ENCODE measurements at regions not wholly inside any gene's neighbourhood (a gene's known extent, or its start where the extent isn't known, plus 50 kb on each side); places are given as distances from the start of the nearest gene placed in this dataset.

DNA sequence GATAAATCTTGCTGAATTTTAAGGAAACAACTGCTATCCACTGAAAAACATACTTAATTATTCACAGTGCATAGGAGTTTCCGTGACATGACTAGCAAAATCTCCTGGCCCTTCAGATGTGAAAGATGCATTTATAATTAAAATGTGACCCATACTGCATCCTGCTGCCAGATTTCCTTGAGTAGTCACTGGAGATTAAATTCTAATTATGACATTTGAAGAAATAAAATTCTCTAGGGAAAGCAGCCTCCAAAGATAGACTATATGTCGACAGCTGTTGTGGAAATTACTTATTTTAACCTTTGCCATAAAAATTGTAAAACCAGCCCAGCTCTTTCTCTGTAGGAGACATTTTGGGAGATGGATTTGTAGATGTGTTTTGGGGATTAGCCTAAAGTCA is 193.6 kb upstream of the SMC2 start:
- Histone ChIP-seq H3K27me3 (ENCODE audit: low read depth, low read length) (no peaks in the 10 kb centered on the region), H2AFZ (ENCODE audit: low read depth, low read length) (no peak overlapping the region), H3K4me1 (ENCODE audit: low read length) (no peaks in the 10 kb centered on the region), H3K36me3 (replicated peaks; ENCODE audit: low read depth, low read length) (no peaks in the 10 kb centered on the region), H3K9ac (ENCODE audit: low read length) (no peak overlapping the region), H3K4me2 (ENCODE audit: low read length) (no peak overlapping the region), H3K27ac (ENCODE audit: low read length) (no peak overlapping the region), H3K4me3 (ENCODE audit: low read length) (no peak overlapping the region), H3K79me2 (ENCODE audit: low read length) (no peaks in the 10 kb centered on the region), H3K9me3 (ENCODE audit: insufficient read depth, low read length) (no peaks in the 10 kb centered on the region), H4K20me1 (ENCODE audit: insufficient read depth, low read length) (no peaks in the 10 kb centered on the region)
- TF ChIP-seq EZH2phosphoT487 (IDR thresholded peaks at IDR 0.05; ENCODE audit: low read depth) = no peak
- TF ChIP-seq, protein P1, sequence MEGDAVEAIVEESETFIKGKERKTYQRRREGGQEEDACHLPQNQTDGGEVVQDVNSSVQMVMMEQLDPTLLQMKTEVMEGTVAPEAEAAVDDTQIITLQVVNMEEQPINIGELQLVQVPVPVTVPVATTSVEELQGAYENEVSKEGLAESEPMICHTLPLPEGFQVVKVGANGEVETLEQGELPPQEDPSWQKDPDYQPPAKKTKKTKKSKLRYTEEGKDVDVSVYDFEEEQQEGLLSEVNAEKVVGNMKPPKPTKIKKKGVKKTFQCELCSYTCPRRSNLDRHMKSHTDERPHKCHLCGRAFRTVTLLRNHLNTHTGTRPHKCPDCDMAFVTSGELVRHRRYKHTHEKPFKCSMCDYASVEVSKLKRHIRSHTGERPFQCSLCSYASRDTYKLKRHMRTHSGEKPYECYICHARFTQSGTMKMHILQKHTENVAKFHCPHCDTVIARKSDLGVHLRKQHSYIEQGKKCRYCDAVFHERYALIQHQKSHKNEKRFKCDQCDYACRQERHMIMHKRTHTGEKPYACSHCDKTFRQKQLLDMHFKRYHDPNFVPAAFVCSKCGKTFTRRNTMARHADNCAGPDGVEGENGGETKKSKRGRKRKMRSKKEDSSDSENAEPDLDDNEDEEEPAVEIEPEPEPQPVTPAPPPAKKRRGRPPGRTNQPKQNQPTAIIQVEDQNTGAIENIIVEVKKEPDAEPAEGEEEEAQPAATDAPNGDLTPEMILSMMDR (IDR thresholded peaks at IDR 0.05; ENCODE audit: low read depth, low read length) = no peak

DNA sequence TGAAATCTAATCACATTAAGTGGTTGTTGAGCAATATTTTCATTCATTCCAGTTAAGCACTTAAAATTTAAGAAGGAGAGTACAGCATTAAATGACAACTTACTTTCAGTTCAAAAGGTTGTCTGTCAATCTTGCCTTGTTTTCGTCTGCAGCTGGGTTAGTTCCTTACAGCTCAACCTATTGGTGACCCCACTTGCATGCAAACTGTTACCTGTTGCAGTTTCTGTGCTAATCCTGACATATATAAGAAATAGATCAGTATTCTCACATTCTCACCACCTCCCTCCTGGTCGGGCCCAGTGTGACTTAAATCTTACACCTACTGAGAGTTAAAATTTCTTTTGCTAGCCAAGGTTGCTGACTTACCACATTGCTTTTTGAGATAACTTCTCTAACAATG is 191.8 kb upstream of the SMC2 start:
- H3K4me2 ChIP-seq (ENCODE audit: low read length) = no peak overlapping the region
- no peaks in the 10 kb centered on the region for H3K9me3 ChIP-seq (ENCODE audit: insufficient read depth, low read length)
- no peaks in the 10 kb centered on the region for H3K27me3 ChIP-seq (ENCODE audit: low read depth, low read length)
- H4K20me1 ChIP-seq (ENCODE audit: insufficient read depth, low read length) = no peaks in the 10 kb centered on the region
- H3K4me1 ChIP-seq (ENCODE audit: low read length) = no peaks in the 10 kb centered on the region
- TF ChIP-seq, protein P1 (IDR thresholded peaks at IDR 0.05; ENCODE audit: low read depth, low read length) = no peak
- TF ChIP-seq EZH2phosphoT487 (IDR thresholded peaks at IDR 0.05; ENCODE audit: low read depth) = no peak
- no peaks in the 10 kb centered on the region for H3K36me3 ChIP-seq (replicated peaks; ENCODE audit: low read depth, low read length)
- H3K9ac ChIP-seq (ENCODE audit: low read length) = no peak overlapping the region
- H3K79me2 ChIP-seq (ENCODE audit: low read length) = no peaks in the 10 kb centered on the region
- no peak overlapping the region for H3K27ac ChIP-seq (ENCODE audit: low read length)
- H2AFZ ChIP-seq (ENCODE audit: low read depth, low read length) = no peak overlapping the region
- no peak overlapping the region for H3K4me3 ChIP-seq (ENCODE audit: low read length)

DNA sequence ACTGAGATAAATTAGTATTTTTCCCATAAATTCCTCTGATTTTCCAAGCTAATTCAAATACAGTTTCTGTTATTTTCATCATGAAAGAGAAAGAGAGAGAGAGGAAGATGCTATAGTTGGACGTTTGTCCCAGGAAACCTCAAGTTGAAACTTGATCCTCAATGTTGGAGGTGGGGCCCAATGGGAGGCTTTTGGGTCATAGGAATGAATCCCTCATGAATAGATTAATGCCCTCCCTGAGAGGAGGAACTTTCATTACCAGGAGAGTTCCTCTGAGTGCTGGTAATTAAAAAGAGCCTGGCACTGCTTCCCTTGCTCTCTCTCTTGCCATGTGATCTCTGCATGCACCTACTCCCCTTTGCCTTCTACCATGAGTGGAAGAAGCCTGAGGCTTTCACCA is 189.9 kb upstream of the SMC2 start:
- no peak overlapping the region for H3K9ac ChIP-seq (ENCODE audit: low read length)
- no peaks in the 10 kb centered on the region for H3K4me1 ChIP-seq (ENCODE audit: low read length)
- H3K27ac ChIP-seq (ENCODE audit: low read length) = no peak overlapping the region
- no peaks in the 10 kb centered on the region for H4K20me1 ChIP-seq (ENCODE audit: insufficient read depth, low read length)
- no peak overlapping the region for H3K4me3 ChIP-seq (ENCODE audit: low read length)
- TF ChIP-seq EZH2phosphoT487 (IDR thresholded peaks at IDR 0.05; ENCODE audit: low read depth) = no peak
- TF ChIP-seq, protein P1 (IDR thresholded peaks at IDR 0.05; ENCODE audit: low read depth, low read length) = no peak
- H3K79me2 ChIP-seq (ENCODE audit: low read length) = no peaks in the 10 kb centered on the region
- no peaks in the 10 kb centered on the region for H3K36me3 ChIP-seq (replicated peaks; ENCODE audit: low read depth, low read length)
- H3K9me3 ChIP-seq (ENCODE audit: insufficient read depth, low read length) = no peaks in the 10 kb centered on the region
- no peak overlapping the region for H2AFZ ChIP-seq (ENCODE audit: low read depth, low read length)
- H3K27me3 ChIP-seq (ENCODE audit: low read depth, low read length) = no peaks in the 10 kb centered on the region
- no peak overlapping the region for H3K4me2 ChIP-seq (ENCODE audit: low read length)

DNA sequence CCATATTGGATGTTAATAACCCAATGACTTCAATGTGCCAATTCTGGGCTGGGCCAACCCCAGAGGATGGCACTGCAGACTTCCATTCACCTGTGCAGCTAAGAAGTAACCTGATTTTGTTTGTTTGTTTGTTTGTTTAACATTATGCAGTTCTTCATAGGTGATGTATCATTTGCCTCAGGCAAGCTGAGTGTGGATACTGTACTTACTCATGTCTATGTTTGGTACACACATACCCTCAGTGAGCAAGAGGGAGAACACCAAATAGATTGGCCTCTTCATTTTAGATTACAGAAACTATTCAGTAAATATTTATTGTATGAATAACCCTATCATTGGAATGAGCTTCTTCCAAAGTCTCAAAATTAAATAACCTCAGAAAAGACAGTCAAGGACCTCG is 180.2 kb upstream of the SMC2 start:
- no peak overlapping the region for H3K9ac ChIP-seq (ENCODE audit: low read length)
- H2AFZ ChIP-seq (ENCODE audit: low read depth, low read length) = no peak overlapping the region
- H3K79me2 ChIP-seq (ENCODE audit: low read length) = no peaks in the 10 kb centered on the region
- no peaks in the 10 kb centered on the region for H3K36me3 ChIP-seq (replicated peaks; ENCODE audit: low read depth, low read length)
- no peaks in the 10 kb centered on the region for H3K27me3 ChIP-seq (ENCODE audit: low read depth, low read length)
- no peak overlapping the region for H3K4me3 ChIP-seq (ENCODE audit: low read length)
- no peaks in the 10 kb centered on the region for H4K20me1 ChIP-seq (ENCODE audit: insufficient read depth, low read length)
- no peaks in the 10 kb centered on the region for H3K9me3 ChIP-seq (ENCODE audit: insufficient read depth, low read length)
- TF ChIP-seq, protein P1 (IDR thresholded peaks at IDR 0.05; ENCODE audit: low read depth, low read length) = no peak
- no peak for TF ChIP-seq EZH2phosphoT487 (IDR thresholded peaks at IDR 0.05; ENCODE audit: low read depth)
- H3K27ac ChIP-seq (ENCODE audit: low read length) = no peak overlapping the region
- no peaks in the 10 kb centered on the region for H3K4me1 ChIP-seq (ENCODE audit: low read length)
- no peak overlapping the region for H3K4me2 ChIP-seq (ENCODE audit: low read length)

All from OCI-LY3 (cell line).